ENCODE measurements at regions not wholly inside any gene's neighbourhood (a gene's known extent, or its start where the extent isn't known, plus 50 kb on each side); places are given as distances from the start of the nearest gene placed in this dataset.

DNA sequence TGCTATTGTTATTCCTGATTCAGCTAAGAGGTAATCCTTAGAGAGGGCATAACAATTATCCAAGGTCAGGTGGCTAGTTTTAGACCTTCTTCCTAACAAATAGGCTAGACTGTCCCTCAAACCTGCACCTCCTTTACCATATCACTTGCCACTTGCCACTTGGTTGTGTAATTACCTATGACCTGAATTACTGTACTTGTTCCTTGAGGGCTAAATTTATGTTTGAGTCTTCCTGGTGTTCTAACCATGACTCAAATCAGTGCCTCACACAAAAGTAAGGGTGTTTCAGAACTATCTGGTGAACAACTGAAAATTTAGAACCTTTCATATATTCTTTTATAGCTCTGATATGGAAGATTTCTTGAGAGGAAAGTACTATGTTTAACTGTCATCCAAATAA lies 365.8 kb upstream of the SEMA6D start:
- TF ChIP-seq, protein P1, sequence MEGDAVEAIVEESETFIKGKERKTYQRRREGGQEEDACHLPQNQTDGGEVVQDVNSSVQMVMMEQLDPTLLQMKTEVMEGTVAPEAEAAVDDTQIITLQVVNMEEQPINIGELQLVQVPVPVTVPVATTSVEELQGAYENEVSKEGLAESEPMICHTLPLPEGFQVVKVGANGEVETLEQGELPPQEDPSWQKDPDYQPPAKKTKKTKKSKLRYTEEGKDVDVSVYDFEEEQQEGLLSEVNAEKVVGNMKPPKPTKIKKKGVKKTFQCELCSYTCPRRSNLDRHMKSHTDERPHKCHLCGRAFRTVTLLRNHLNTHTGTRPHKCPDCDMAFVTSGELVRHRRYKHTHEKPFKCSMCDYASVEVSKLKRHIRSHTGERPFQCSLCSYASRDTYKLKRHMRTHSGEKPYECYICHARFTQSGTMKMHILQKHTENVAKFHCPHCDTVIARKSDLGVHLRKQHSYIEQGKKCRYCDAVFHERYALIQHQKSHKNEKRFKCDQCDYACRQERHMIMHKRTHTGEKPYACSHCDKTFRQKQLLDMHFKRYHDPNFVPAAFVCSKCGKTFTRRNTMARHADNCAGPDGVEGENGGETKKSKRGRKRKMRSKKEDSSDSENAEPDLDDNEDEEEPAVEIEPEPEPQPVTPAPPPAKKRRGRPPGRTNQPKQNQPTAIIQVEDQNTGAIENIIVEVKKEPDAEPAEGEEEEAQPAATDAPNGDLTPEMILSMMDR (IDR thresholded peaks at IDR 0.05; ENCODE audit: insufficient read depth, low read depth, low read length), result no peak
- TF ChIP-seq EZH2 (IDR thresholded peaks at IDR 0.05; ENCODE audit: insufficient read depth, low read length), result no peak

All from astrocyte (in vitro differentiated cells and primary cell).